ENCODE measurements at regions not wholly inside any gene's neighbourhood (a gene's known extent, or its start where the extent isn't known, plus 50 kb on each side); places are given as distances from the start of the nearest gene placed in this dataset.

DNA sequence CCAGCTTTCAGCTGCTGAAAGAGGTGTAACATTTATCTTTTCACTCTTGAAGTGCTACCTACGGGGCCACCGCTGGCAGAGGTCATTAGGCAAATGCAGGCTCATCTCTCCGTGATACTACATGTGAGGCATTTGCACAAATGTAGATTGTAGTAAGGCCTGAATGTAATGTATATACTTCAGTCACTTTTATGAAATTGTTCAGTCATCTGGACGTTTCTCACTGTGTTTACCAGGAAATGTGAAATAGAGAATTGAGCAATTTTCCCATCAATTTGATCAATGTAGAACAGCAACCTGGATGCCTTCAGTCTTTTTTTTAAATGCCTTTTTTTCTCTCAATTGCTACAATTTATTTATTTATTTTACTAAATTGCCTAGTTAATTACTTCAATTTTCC, 368.3 kb upstream of the AZI2 start:
- BruUV-seq (replicated peaks), result no TSS peak

More for the DNA sequence above, 368.3 kb upstream of the AZI2 start:
- ChIA-PET POLR2A (no interaction called here), RAD21 (ENCODE audit: low non-redundant PET in 1 of 2, low total read pairs in 2 of 2, uncharacterized antibody in 2 of 2, unreplicated experiment in 2 of 2) (no interaction called here), CTCF (no interaction called here)
- Histone ChIP-seq H3K9me2 (ENCODE audit: insufficient read depth) (no peaks in the 10 kb centered on the region), H3K4me2 (ENCODE audit: low read length) (no peak overlapping the region), H3K79me2 (ENCODE audit: insufficient read depth, low read length) (no peaks in the 10 kb centered on the region), H3K9ac (ENCODE audit: low read length) (no peak overlapping the region), H3K9me3 (ENCODE audit: control insufficient read depth in 1 of 2, insufficient read depth in 1 of 2, low read depth in 1 of 2, low read length in 2 of 2) (no peaks in the 10 kb centered on the region), H3K27ac (ENCODE audit: low read depth, low read length) (no peak overlapping the region), H3K4me3 (replicated peaks in 1 of 2; ENCODE audit: low read depth in 1 of 2, low read length in 2 of 2) (no peak overlapping the region), H2AFZ (ENCODE audit: low read depth, low read length, poor library complexity, severe bottlenecking) (no peak overlapping the region), H4K20me1 (ENCODE audit: insufficient read depth) (no peaks in the 10 kb centered on the region), H3K4me1 (ENCODE audit: control insufficient read depth in 1 of 2, insufficient read depth in 2 of 2, low read length in 2 of 2) (no peaks in the 10 kb centered on the region), H3K27me3 (ENCODE audit: insufficient read depth, low read length) (no peaks in the 10 kb centered on the region; the same call in 1 of the 2 replicates), H3K36me3 (ENCODE audit: control insufficient read depth in 1 of 2, insufficient read depth in 2 of 2, low read length in 2 of 2) (no peaks in the 10 kb centered on the region)
- ATAC-seq, result no peak
- intact Hi-C loops (cut with micrococcal nuclease), result no loop called here
- no peak for DNase-seq (ENCODE audit: low read depth, low spot score)
- TF ChIP-seq CTCF (IDR thresholded peaks at IDR 0.05 in 2 of 3, conservative IDR thresholded peaks at IDR 0.05 in 1 of 3; ENCODE audit: borderline replicate concordance in 1 of 3, insufficient read depth in 1 of 3, low read depth in 2 of 3, low read length in 2 of 3) (no peak), CBX3 (IDR thresholded peaks at IDR 0.05; ENCODE audit: low read depth) (no peak), POLR2AphosphoS5 (IDR thresholded peaks at IDR 0.05; ENCODE audit: low read depth, low read length) (no peak), MAX (IDR thresholded peaks at IDR 0.05) (no peak), SRF (IDR thresholded peaks at IDR 0.05; ENCODE audit: low read depth) (no peak), CEBPB (IDR thresholded peaks at IDR 0.05; ENCODE audit: low read depth) (no peak), POLR2A (IDR thresholded peaks at IDR 0.05; ENCODE audit: borderline replicate concordance, extremely low read depth, insufficient read depth, insufficient read length) (no peak), YY1 (IDR thresholded peaks at IDR 0.05; ENCODE audit: extremely low read depth, insufficient replicate concordance, low read depth, low read length) (no peak), FOSL1 (IDR thresholded peaks at IDR 0.05; ENCODE audit: low read depth) (no peak), RAD21 (IDR thresholded peaks at IDR 0.05; ENCODE audit: low read depth) (no peak), ZBTB33 (IDR thresholded peaks at IDR 0.05; ENCODE audit: extremely low read depth, insufficient replicate concordance, low read length) (no peak)

Measured in HCT116 (cell line).